ENCODE measurements at regions not wholly inside any gene's neighbourhood (a gene's known extent, or its start where the extent isn't known, plus 50 kb on each side); places are given as distances from the start of the nearest gene placed in this dataset.
"Not testable (repeated sequence)": the region's sequence is repeated elsewhere in the genome, so short reads cannot be mapped to it uniquely, and the experiment has no call there.

DNA sequence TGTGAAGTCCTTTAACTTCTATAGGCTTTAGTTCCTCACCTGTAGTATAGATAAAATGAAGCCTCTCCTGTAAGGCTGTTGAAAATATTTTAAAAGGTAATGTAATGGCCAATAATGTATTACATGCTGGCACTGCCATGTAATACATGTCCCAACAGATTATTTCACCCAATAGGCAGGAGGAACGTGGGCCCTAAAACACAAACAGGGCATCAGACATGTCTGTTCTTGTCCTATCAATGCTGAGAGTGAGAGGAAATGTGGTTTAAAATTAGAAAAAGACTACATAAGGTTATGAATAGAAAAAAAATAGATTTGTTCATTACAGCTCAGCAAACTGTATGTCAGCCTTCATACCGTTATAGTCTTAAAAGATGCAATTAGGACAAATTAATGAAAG lies 492.7 kb upstream of the DDX18 start:
- no peak overlapping the region for H3K4me3 ChIP-seq
- no peak overlapping the region for H3K27ac ChIP-seq

DNA sequence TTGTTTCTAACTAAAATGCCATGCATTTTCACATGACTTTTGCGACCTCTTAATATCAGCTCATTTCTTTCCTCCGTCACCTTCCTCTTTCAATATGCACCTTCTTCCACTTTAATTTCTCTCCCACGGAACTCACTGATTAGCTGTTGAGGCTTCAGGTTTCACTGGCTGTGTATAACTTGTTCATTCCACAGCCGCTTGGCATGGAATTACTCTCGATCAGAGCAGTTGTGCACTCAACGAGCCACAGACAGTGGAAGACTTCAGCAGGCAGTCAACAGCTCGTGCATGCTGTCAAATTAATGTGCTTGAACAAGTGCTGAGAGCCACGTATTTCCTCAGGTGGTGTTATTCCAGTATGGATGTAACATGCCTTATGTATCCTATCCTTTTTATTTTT lies 491.2 kb upstream of the DDX18 start:
- no peak overlapping the region for H3K27ac ChIP-seq

DNA sequence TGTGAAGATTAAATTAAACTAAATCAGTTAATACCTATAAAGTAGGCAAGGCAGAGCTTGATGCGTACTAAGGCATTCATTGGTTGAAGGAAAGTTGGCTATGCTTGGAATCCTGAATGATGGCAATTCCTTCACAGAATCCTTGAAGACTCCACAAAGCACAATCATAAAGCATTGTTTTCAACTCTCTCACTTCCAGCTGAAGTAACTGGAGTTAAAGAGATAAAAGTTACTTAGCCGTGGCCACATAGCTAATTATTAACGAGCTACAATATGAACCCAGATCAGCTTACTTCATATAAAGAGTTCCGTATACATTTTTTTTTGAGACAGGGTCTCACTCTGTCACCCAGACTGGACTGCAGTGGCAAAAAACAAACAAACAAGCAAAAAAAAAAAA lies 483.9 kb upstream of the DDX18 start:
- H3K4me3 ChIP-seq = no peak overlapping the region
- H3K27ac ChIP-seq = no peak overlapping the region

More for the DNA sequence above, 491.2 kb upstream of the DDX18 start:
- H3K4me3 ChIP-seq = no peak overlapping the region

DNA sequence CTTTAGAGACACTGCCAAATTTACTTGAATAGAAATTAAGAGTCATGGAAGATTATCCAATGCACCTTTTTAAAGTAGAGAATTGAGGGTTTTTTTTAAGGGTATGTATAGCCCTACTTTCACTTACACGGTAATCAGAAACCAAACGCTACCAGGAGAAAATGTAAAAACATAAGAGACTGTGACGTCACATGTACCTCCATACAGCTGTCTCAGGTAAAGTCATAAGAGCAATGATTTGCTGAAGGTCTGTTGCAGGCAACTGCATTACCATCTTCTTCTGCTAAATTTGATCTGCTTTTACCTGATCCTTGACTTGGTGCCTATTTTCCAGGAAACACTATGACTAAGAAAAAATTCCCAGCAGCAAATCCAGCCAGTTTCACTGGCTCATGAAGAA lies 478.5 kb upstream of the DDX18 start:
- no peak overlapping the region for H3K27ac ChIP-seq

DNA sequence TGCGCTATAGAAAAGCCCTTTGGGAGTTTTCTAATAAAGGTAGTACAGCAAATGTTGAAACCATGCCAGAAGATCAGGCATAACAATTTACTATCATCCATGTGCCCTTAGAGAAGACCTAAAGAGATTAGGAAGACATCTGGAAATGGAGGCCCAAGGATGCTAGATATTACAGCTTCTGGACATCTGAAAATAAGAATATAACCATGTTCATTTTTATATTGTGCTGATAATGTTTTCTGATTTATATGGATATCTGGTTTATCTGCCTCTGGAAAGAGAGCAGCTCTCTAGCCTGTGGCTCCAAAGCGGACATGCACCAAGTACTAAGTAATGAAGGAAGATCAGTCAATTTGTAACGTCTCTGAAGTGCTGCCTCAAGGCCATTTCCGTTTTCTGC lies 478.0 kb upstream of the DDX18 start:
- Histone ChIP-seq H3K4me3 (no peak overlapping the region), H3K27ac (no peak overlapping the region)

More for the DNA sequence above, 478.5 kb upstream of the DDX18 start:
- no peak overlapping the region for H3K4me3 ChIP-seq

DNA sequence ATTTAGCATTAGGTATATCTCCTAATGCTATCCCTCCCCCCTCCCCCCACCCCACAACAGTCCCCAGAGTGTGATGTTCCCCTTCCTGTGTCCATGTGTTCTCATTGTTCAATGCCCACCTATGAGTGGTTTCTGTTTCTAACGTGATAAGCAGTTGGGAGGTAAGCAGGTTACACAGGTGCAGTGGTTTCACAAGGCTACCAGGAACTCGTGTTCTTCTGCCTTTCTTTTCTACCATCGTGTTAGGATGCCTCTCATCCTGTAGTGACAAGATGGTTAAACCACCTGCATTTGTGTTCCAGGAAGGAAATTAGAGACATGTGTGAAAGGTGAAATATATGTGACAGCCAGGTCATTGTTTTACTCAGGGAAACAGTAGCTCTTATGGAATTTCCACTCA lies 476.5 kb upstream of the DDX18 start:
- not testable (repeated sequence) for H3K27ac ChIP-seq, H3K4me3 ChIP-seq

DNA sequence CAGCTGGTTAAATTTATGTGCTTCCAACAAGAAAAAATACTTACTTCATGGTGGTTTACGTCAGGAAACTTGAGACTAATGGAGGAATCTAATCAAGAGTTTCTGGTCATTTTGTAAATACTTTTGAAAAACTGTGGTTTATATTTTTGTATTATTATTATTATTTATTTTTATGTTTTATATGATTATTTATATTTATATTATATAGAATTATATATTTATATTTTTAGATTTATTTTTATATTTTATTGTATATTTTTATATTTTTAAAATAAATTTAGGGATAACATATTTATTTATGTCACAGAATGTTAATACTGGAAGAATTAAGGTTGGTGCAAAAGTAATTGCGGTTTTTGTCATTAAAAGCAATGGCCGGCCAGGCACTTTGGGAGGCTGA lies 474.5 kb upstream of the DDX18 start:
- Histone ChIP-seq H3K4me3 (no peak overlapping the region), H3K27ac (no peak overlapping the region)

DNA sequence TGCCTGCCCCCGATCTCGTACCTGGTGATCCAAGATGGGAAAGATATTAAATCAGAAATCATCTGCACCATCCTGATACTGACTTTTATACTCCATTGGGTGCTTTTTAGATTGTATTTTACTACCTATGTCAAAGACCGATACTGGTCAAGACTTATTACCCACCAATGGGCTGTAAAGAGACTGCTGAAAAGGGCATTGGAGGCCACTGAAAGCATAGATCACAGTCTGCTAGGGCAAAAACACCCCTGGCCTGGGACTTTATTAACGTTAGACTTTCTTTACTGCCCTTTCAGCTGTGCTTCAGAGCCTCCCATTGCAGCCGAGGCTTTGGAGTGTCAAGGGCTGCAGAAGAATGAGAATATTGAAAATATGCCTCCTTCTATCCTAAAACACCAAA lies 472.8 kb upstream of the DDX18 start:
- Histone ChIP-seq H3K27ac (no peak overlapping the region), H3K4me3 (no peak overlapping the region)

DNA sequence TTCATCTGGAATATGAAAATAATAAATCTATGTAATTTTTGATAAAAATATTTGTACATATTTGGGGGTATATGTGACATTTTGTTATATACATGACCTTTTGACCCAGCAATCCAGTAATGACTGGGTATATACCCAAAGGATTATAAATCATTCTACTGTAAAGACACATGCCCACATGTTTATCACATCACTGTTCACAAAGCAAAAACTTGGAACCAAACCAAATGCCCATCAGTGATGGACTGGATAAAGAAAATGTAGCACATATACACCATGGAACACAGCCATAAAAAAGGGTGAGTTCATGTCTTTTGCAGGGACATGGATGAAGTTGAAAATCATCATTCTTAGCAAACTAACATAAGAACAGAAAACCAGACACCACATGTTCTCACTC lies 472.1 kb upstream of the DDX18 start:
- Histone ChIP-seq H3K4me3 (no peak overlapping the region), H3K27ac (no peak overlapping the region)

DNA sequence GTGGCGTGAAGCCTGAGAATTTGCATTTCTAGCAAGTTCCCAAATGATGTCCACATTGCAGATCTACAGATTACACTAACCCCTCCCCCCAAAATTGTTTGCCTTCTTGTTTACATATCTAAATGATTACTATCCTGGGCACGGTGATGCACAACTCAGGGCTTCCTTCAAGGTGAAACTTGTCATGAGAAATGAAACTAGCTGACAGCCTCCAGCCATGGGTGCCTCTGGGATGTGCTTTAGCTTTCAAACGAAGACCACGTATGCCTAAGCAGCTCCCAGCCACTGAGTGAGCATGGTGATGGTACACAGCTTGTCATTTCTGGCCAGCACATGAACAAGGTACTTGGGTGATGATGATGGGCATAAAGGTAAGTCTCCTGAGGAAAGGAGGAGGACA lies 464.8 kb upstream of the DDX18 start:
- no peak overlapping the region for H3K4me3 ChIP-seq
- H3K27ac ChIP-seq = no peak overlapping the region

DNA sequence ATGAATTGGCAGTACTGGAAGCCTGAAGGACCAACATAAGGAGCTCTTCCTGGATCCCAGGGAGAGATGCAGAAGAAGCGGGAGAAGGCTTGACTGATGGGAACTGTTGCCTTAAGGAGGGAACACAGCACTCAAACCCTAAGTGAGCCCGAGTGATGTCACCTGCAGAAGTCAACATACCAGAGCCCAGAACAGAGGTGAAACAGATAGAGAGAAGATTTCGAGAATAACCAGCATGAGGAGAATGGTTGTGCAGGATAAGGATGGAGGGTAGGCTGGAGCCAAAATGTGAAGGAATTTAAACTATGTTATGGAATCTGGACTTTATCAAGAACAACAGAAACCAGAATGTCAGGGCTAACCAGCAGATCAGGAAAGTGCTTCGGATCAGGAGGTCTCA lies 463.1 kb upstream of the DDX18 start:
- Histone ChIP-seq H3K27ac (no peak overlapping the region), H3K4me3 (no peak overlapping the region)

DNA sequence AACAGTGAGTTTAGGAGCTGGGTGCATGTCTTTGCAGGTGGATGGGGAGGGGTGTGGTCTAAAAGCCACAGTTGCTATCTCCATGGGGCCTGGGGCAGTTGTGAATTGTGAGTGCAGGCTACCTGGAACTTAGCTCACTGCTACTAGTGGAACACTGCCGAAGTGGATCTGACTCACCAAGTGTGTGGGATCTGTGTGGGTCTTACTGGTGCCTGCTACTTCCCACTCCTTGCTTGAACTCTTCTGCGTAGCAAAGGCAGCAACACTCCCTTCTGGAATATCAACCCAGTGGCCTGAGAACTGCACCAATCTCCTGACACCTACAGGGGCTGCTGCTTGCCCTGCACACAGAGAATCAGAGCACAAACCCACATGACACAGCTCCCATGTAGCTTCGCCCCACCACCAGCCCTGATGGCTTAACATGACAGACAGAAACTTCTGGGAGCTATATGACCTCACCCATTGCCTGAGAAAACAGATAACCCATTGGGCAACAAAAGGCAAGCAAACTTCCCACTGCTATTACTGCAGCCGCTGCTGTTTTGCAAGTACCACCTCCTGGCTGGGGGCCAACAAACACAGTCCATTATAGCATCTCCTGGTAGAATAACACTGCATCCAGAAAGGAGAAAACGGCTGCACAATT lies 455.1 kb upstream of the DDX18 start:
- no peak overlapping the region for H3K4me3 ChIP-seq
- H3K27ac ChIP-seq = no peak overlapping the region

DNA sequence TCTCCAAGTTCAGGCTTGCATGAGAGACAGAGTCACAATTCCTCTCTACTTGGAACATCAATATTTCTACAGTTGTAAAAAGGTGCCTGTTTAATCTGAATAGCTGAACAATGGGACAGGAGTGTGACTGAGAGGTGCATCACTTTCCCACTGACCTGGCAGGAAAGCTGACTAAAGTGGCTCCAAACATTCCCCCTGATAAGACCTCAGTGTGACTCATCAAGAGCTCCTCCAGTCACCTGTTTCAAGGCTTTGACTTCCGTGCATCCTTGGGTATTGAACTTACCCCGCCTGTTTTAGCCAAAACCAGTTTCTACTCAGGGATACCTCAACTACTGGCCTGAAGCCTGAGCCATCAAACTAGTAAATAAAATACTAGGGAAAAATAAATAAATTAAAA lies 453.9 kb upstream of the DDX18 start:
- Histone ChIP-seq H3K4me3 (no peak overlapping the region), H3K27ac (no peak overlapping the region)

DNA sequence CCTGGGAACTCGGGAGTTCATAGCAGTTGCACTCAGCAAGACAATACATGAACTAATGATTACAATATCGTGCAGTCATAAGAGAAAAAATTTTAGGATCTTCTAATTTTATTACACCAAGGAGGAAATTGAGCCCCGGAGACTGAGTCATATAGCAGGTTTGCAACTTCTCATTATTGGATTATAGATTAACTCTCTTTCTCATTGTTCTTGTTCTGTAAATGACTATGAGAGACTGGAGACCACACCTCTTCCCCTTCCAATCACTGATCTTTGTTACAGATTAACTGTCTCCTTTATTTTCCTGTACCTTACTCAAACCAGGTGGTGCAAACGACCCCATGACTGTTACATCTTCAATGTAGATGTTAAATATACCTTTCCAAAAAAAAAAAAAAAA lies 435.8 kb upstream of the DDX18 start:
- no peak overlapping the region for H3K4me3 ChIP-seq

DNA sequence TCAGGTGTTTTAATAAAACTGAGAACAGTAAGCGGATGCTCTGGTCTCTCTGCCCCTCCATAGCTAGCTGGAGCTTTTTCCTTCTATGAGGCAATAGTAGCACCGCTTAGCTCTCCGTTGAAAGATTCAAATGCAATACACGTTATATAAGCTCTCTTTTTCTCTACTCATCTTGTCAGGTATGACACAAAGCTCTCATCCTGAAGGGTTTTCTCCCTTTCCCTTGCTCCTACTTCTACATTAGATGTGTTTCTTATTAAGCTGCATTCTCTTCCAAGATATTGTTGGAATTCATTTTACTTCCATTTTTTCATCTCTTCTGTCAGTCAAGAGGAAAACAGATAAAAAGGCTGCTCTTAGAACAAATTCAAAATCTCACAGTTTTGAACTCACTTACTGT lies 434.6 kb upstream of the DDX18 start:
- H3K27ac ChIP-seq = no peak overlapping the region
- H3K4me3 ChIP-seq = no peak overlapping the region

More for the DNA sequence above, 435.8 kb upstream of the DDX18 start:
- H3K27ac ChIP-seq = no peak overlapping the region

DNA sequence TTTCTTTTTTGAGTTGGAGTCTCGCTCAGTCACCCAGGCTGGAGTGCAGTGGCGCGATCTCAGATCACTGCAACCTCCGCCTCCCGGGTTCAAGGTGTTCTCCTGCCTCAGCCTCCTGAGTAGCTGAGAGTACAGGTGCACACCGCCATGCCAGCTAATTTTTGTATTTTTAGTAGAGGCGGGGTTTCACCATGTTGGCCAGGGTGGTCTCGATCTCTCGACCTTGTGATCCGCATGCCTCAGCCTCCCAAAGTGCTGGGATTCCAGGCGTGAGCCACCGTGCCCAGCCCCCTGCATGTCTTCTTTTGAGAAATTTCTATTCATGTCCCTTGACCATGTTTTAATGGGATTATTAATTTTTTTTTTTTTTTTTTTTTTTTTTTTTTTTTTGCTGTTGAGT lies 430.5 kb upstream of the DDX18 start:
- not testable (repeated sequence) for H3K27ac ChIP-seq

DNA sequence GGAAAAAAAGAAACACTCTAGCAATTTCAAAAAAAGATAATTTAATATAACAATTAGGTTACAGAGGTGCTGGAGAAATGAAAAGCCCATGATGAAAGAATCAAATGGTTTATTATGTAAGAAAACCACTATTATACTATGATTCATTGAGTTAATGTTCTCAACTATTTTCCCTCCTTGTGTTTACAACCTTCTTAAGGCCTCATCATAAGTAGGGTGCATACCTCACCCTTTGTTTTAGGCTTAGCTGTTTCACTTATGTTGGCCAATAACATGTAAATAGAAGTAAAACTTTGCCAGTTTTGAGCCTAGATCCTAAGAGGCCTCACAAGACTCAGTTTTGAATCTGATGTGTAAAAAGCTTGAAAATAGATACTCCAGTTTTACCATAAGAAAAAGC lies 418.3 kb upstream of the DDX18 start:
- H3K4me3 ChIP-seq = no peak overlapping the region
- no peak overlapping the region for H3K27ac ChIP-seq

More for the DNA sequence above, 430.5 kb upstream of the DDX18 start:
- H3K4me3 ChIP-seq = not testable (repeated sequence)

DNA sequence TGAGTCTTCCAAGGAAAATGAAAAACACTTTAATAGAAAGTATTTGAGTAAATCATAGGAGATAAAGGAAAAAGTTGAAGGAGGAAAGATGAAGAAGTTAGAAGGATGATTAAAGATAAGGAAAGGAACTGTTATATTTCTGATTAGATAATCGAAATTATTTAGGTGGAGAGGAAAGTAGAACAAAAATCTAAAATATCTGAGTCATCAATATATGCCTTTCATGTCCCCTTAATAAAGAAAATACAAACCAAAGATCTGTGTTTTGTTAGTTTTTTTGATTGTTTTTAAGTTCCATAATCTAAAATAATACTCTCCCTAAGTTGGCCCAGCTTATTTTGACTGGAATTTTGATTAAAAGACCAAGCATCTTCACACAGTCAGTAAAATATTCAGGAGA lies 412.9 kb upstream of the DDX18 start:
- Histone ChIP-seq H3K27ac (no peak overlapping the region), H3K4me3 (no peak overlapping the region)

DNA sequence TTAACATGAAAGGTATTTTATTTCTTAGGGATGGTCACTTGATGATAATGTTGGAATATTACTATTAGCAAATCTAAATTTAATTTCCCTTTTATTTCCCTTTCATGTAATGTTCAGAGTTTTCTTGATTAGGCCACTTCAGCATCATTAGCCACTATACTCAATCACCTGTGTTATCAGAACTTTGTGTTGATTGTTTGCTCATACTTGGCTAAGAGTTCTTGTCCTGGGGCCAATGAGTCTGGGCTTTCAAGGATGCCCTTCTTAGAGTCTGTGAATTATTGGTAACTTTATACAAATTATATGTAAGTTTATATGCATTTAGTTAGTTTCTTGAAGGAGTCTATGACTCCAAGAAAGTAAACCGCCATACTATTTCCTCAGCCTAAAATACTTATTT lies 408.0 kb upstream of the DDX18 start:
- Histone ChIP-seq H3K27ac (no peak overlapping the region), H3K4me3 (no peak overlapping the region)

DNA sequence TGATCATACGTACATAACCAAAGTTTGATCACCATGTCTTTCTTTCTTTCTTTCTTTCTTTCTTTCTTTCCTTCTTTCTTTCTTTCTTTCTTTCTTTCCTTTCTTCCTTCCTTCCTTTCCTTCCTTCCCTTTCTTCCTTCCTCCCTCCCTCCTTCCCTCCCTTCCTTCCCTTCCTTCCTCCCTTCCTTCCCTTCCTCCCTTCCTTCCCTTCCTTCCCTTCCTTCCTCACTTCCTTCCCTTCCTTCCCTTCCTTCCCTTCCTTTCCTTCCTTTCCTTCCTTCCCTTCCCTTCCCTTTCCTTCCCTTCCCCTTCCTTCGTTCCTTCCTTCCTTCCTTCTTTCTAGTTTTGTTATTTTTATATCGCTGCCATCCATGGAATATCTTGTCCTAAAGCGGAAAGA lies 406.7 kb upstream of the DDX18 start:
- Histone ChIP-seq H3K4me3 (no peak overlapping the region), H3K27ac (no peak overlapping the region)

DNA sequence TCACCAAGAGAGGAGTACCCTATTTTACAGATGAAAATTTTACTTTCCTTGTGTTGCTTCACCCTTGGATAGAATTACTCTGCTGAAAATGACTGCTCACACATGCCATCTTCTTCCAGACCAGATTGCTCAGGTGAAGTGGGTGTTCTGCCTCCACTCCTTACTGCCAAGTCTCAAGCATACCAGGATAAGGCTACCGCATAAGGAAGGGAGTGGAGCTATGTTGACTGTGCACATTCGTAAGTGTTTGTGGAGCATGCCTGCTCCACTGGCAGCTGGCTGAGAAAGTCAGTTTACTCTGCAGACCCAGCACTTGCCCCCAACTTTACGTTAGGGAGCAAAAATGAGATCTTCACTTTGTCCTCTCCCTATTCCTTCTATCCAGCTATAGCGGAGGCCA lies 405.0 kb upstream of the DDX18 start:
- Histone ChIP-seq H3K27ac (no peak overlapping the region), H3K4me3 (no peak overlapping the region)

DNA sequence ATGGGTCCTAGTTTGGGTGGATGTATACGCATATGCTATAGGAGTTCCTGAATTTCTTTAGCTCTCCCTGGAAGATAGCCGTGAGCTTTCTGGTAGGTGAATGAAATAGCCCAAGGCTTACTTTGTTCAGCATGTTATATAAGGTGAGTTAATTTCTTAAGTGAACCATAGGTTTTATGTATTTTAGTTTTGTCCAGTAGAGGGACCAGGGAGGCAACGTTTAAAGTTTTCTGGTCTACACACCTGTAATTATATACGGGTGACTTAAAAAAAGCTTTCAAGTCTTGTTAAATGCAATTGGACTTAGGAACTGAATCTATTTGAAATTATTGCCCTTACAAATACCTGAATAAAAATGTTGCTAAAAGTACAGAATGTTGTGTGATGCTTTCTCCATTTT lies 402.5 kb upstream of the DDX18 start:
- Histone ChIP-seq H3K27ac (no peak overlapping the region), H3K4me3 (no peak overlapping the region)

DNA sequence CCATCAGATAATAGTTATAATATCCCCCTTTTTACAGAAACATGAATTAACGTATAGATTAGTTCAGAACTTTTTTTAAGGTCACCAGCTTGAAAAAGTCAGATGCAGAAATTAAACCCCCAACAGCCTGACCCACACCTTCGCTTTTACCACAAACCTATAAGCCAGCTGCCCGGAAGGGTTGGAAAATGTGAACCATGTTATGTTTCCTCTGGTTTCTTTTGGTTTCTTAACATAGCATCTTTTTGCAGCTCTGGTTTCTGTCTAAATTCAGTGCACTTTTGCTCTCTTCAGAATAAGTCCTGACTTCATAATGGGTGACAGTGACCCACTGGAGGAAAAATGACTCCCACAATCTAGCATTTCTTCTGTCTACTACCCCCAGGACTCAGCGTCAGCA lies 381.7 kb upstream of the DDX18 start:
- no peak overlapping the region for H3K4me3 ChIP-seq
- no peak overlapping the region for H3K27ac ChIP-seq

All from skin epidermis (tissue), 12 donors.